ENCODE measurements at regions not wholly inside any gene's neighbourhood (a gene's known extent, or its start where the extent isn't known, plus 50 kb on each side); places are given as distances from the start of the nearest gene placed in this dataset.

GRCh38 chr20:22861990-22862389 is 173.1 kb upstream of the SSTR4 start:
- TF ChIP-seq, protein P1, sequence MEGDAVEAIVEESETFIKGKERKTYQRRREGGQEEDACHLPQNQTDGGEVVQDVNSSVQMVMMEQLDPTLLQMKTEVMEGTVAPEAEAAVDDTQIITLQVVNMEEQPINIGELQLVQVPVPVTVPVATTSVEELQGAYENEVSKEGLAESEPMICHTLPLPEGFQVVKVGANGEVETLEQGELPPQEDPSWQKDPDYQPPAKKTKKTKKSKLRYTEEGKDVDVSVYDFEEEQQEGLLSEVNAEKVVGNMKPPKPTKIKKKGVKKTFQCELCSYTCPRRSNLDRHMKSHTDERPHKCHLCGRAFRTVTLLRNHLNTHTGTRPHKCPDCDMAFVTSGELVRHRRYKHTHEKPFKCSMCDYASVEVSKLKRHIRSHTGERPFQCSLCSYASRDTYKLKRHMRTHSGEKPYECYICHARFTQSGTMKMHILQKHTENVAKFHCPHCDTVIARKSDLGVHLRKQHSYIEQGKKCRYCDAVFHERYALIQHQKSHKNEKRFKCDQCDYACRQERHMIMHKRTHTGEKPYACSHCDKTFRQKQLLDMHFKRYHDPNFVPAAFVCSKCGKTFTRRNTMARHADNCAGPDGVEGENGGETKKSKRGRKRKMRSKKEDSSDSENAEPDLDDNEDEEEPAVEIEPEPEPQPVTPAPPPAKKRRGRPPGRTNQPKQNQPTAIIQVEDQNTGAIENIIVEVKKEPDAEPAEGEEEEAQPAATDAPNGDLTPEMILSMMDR (IDR thresholded peaks at IDR 0.05; ENCODE audit: insufficient read depth, low read length, poor library complexity, severe bottlenecking) = no peak
- no peak for TF ChIP-seq EZH2phosphoT487 (conservative IDR thresholded peaks at IDR 0.05; ENCODE audit: low read length)

Data from SU-DHL-6 (cell line).